ENCODE measurements at regions not wholly inside any gene's neighbourhood (a gene's known extent, or its start where the extent isn't known, plus 50 kb on each side); places are given as distances from the start of the nearest gene placed in this dataset.
"Not testable (repeated sequence)": the region's sequence is repeated elsewhere in the genome, so short reads cannot be mapped to it uniquely, and the experiment has no call there.

- TF ChIP-seq SUZ12 (IDR thresholded peaks at IDR 0.05; ENCODE audit: extremely low read depth, insufficient read depth, insufficient read length); ZNF274 (IDR thresholded peaks at IDR 0.05; ENCODE audit: low read depth, low read length); YY1 (IDR thresholded peaks at IDR 0.05; ENCODE audit: insufficient read depth, insufficient read length): not testable (repeated sequence)
Observed at GRCh38 chr21:9847511-9847910, 673.9 kb upstream of the TPTE start.
